SK-N-SH treated with all-trans-retinoic acid at 6 μM for 48 hours (cell line): ENCODE measurements at regions not wholly inside any gene's neighbourhood (a gene's known extent, or its start where the extent isn't known, plus 50 kb on each side); places are given as distances from the start of the nearest gene placed in this dataset.

ENCODE experiments used
- ATAC-seq: fragments of 200-7000 bp; cut with Tn5 transposase; 3 replicates; pipeline ENCODE4 v1.9.1; 2020; ENCODE audit warnings: mild to moderate bottlenecking, moderate library complexity
- ARNTL ChIP-seq: fragments of 450-650 bp; formaldehyde crosslinking; IDR thresholded peaks from 2 replicates; pipeline ENCODE4 v1.5.0; 2020; ENCODE audit warnings: low read depth, mild to moderate bottlenecking, moderate library complexity, borderline replicate concordance
- BACH2 ChIP-seq: fragments of 250-450 bp; sonication (Bioruptor Pico); IDR thresholded peaks from 2 replicates; pipeline ENCODE4 v1.9.0; 2021; ENCODE audit warnings: mild to moderate bottlenecking, borderline replicate concordance
- CSDC2 ChIP-seq: fragments of 250-450 bp; sonication (Bioruptor Pico); IDR thresholded peaks from 2 replicates; pipeline ENCODE4 v1.5.0; 2020; ENCODE audit warnings: mild to moderate bottlenecking, moderate library complexity
- ESRRG ChIP-seq: fragments of 250-450 bp; sonication (Bioruptor Pico); IDR thresholded peaks from 2 replicates; pipeline ENCODE4 v1.6.1; 2021; ENCODE audit warnings: mild to moderate bottlenecking
- GLIS3 ChIP-seq: fragments of 250-450 bp; sonication (Bioruptor Pico); IDR thresholded peaks from 2 replicates; pipeline ENCODE4 v1.5.0; 2020; ENCODE audit warnings: mild to moderate bottlenecking, moderate library complexity
- ISL1 ChIP-seq: fragments of 250-450 bp; sonication (Bioruptor Pico); IDR thresholded peaks from 2 replicates; pipeline ENCODE4 v2.1.2; 2022; ENCODE audit warnings: mild to moderate bottlenecking, moderate library complexity
- OSR1 ChIP-seq: fragments of 250-450 bp; sonication (Bioruptor Pico); IDR thresholded peaks from 2 replicates; pipeline ENCODE4 v1.8.0; 2022; ENCODE audit warnings: moderate library complexity, mild to moderate bottlenecking, inconsistent platforms
- PPARA ChIP-seq: fragments of 250-450 bp; sonication (Bioruptor Pico); IDR thresholded peaks from 2 replicates; pipeline ENCODE4 v1.5.0; 2020; ENCODE audit warnings: mild to moderate bottlenecking, borderline replicate concordance
- RARB ChIP-seq: fragments of 250-450 bp; sonication (Bioruptor Pico); IDR thresholded peaks from 2 replicates; pipeline ENCODE4 v1.8.0; 2021; ENCODE audit warnings: mild to moderate bottlenecking, moderate library complexity
- SNAI2 ChIP-seq: fragments of 250-450 bp; sonication (Bioruptor Pico); IDR thresholded peaks from 2 replicates; pipeline ENCODE4 v1.5.0; 2020; ENCODE audit warnings: mild to moderate bottlenecking, moderate library complexity
- TCF4 ChIP-seq: fragments of 250-450 bp; sonication (Bioruptor Pico); IDR thresholded peaks from 2 replicates; pipeline ENCODE4 v1.8.0; 2021; ENCODE audit warnings: mild to moderate bottlenecking, moderate library complexity, borderline replicate concordance
- TOX ChIP-seq: fragments of 250-450 bp; sonication (Bioruptor Pico); IDR thresholded peaks from 2 replicates; pipeline ENCODE4 v1.8.0; 2021; ENCODE audit warnings: mild to moderate bottlenecking, moderate library complexity, borderline replicate concordance
- ZFP3 ChIP-seq: fragments of 250-450 bp; sonication (Bioruptor Pico); IDR thresholded peaks from 2 replicates; pipeline ENCODE4 v1.5.0; 2020; ENCODE audit warnings: mild to moderate bottlenecking, moderate library complexity
- ZFP30 ChIP-seq: fragments of 450-650 bp; formaldehyde crosslinking; IDR thresholded peaks from 2 replicates; pipeline ENCODE4 v1.5.0; 2022; ENCODE audit warnings: mild to moderate bottlenecking, moderate library complexity
- ZNF565 ChIP-seq: fragments of 450-650 bp; formaldehyde crosslinking; conservative IDR thresholded peaks from 2 replicates; pipeline ENCODE4 v1.5.0; 2020; ENCODE audit warnings: low read depth, mild to moderate bottlenecking, moderate library complexity
- ZNF70 ChIP-seq: fragments of 450-650 bp; formaldehyde crosslinking; IDR thresholded peaks from 2 replicates; pipeline ENCODE4 v1.5.0; 2020; ENCODE audit warnings: mild to moderate bottlenecking, moderate library complexity
- ZNF8 ChIP-seq: fragments of 450-650 bp; formaldehyde crosslinking; IDR thresholded peaks from 2 replicates; pipeline ENCODE4 v1.5.0; 2020; ENCODE audit warnings: mild to moderate bottlenecking, moderate library complexity
- TF ChIP-seq, protein P1 (sequence below): fragments of 250-450 bp; sonication (Bioruptor Pico); IDR thresholded peaks from 2 replicates; pipeline ENCODE4 v1.5.1; 2020; ENCODE audit warnings: low read depth, mild to moderate bottlenecking, moderate library complexity
- TF ChIP-seq, protein P2 (sequence below): fragments of 250-450 bp; sonication (Bioruptor Pico); IDR thresholded peaks from 2 replicates; pipeline ENCODE4 v1.8.0; 2021; ENCODE audit warnings: low read depth, mild to moderate bottlenecking, moderate library complexity, borderline replicate concordance
- TF ChIP-seq, protein P3 (sequence below): fragments of 250-450 bp; sonication (Bioruptor Pico); IDR thresholded peaks from 2 replicates; pipeline ENCODE4 v1.5.1; 2021; ENCODE audit warnings: mild to moderate bottlenecking, moderate library complexity
- TF ChIP-seq, protein P4 (sequence below): fragments of 250-450 bp; sonication (Bioruptor Pico); IDR thresholded peaks from 2 replicates; pipeline ENCODE4 v1.8.0; 2020; ENCODE audit warnings: mild to moderate bottlenecking, moderate library complexity, borderline replicate concordance

DNA sequence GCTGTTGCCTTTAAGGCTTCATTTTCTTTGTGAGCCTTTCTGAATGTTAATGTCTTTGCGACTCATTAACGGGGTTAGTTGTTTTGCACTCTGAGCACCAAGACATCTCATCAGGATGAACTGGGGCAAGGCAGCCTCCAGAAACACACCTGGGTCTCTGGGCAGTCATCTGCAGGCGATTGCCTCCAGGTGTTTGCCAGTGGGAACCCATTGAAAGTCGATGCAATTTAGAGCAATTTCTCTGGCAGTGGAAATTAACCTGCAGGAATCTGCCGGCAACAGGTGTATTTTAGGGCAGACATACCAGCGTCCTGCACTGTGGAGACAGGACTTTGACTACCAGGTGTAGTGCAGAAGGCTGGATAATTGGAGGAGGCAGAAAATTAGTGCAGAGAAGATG is 661.0 kb upstream of the PTBP2 start:
- no peak for ATAC-seq
- TF ChIP-seq ZNF70 (CRISPR knock-in tag) (no peak), ARNTL (CRISPR knock-in tag) (no peak), ZFP3 (CRISPR knock-in tag) (no peak), PPARA (CRISPR knock-in tag) (no peak)
- TF ChIP-seq, protein P1, sequence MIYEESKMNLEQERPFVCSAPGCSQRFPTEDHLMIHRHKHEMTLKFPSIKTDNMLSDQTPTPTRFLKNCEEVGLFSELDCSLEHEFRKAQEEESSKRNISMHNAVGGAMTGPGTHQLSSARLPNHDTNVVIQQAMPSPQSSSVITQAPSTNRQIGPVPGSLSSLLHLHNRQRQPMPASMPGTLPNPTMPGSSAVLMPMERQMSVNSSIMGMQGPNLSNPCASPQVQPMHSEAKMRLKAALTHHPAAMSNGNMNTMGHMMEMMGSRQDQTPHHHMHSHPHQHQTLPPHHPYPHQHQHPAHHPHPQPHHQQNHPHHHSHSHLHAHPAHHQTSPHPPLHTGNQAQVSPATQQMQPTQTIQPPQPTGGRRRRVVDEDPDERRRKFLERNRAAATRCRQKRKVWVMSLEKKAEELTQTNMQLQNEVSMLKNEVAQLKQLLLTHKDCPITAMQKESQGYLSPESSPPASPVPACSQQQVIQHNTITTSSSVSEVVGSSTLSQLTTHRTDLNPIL (CRISPR knock-in tag): no peak
- TF ChIP-seq, protein P2, sequence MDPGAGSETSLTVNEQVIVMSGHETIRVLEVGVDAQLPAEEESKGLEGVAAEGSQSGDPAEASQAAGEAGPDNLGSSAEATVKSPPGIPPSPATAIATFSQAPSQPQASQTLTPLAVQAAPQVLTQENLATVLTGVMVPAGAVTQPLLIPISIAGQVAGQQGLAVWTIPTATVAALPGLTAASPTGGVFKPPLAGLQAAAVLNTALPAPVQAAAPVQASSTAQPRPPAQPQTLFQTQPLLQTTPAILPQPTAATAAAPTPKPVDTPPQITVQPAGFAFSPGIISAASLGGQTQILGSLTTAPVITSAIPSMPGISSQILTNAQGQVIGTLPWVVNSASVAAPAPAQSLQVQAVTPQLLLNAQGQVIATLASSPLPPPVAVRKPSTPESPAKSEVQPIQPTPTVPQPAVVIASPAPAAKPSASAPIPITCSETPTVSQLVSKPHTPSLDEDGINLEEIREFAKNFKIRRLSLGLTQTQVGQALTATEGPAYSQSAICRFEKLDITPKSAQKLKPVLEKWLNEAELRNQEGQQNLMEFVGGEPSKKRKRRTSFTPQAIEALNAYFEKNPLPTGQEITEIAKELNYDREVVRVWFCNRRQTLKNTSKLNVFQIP (CRISPR knock-in tag): no peak
- TF ChIP-seq, protein P3, sequence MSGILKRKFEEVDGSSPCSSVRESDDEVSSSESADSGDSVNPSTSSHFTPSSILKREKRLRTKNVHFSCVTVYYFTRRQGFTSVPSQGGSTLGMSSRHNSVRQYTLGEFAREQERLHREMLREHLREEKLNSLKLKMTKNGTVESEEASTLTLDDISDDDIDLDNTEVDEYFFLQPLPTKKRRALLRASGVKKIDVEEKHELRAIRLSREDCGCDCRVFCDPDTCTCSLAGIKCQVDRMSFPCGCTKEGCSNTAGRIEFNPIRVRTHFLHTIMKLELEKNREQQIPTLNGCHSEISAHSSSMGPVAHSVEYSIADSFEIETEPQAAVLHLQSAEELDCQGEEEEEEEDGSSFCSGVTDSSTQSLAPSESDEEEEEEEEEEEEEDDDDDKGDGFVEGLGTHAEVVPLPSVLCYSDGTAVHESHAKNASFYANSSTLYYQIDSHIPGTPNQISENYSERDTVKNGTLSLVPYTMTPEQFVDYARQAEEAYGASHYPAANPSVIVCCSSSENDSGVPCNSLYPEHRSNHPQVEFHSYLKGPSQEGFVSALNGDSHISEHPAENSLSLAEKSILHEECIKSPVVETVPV (CRISPR knock-in tag): no peak

DNA sequence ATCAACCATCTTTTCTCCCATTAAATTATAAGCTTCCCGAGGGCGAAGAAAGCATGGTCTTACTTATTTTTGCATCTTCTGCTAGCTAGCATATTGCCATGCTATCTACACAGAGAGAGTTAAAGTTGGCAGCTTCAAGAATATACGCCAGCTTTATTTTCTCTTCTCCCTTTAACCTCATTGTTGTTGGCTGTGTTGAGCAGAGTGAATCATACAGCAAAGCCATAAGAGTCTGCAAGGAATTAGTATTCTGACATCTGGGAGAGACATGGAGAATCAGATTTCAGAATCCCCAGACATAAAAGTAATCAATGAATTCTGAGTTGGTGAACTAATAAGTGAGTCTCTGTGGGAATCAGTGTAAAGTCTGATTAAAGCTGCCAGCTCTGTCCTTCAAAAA is 649.6 kb upstream of the PTBP2 start:
- TF ChIP-seq, protein P2 (CRISPR knock-in tag): no peak
- TF ChIP-seq CSDC2 (CRISPR knock-in tag) (no peak), BACH2 (CRISPR knock-in tag) (no peak), OSR1 (CRISPR knock-in tag) (no peak), SNAI2 (CRISPR knock-in tag) (no peak), ESRRG (CRISPR knock-in tag) (no peak), ZNF70 (CRISPR knock-in tag) (no peak), ZFP3 (CRISPR knock-in tag) (no peak), ISL1 (CRISPR knock-in tag) (no peak)
- TF ChIP-seq, protein P4, sequence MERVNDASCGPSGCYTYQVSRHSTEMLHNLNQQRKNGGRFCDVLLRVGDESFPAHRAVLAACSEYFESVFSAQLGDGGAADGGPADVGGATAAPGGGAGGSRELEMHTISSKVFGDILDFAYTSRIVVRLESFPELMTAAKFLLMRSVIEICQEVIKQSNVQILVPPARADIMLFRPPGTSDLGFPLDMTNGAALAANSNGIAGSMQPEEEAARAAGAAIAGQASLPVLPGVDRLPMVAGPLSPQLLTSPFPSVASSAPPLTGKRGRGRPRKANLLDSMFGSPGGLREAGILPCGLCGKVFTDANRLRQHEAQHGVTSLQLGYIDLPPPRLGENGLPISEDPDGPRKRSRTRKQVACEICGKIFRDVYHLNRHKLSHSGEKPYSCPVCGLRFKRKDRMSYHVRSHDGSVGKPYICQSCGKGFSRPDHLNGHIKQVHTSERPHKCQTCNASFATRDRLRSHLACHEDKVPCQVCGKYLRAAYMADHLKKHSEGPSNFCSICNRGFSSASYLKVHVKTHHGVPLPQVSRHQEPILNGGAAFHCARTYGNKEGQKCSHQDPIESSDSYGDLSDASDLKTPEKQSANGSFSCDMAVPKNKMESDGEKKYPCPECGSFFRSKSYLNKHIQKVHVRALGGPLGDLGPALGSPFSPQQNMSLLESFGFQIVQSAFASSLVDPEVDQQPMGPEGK (CRISPR knock-in tag): no peak
- TF ChIP-seq, protein P1 (CRISPR knock-in tag): no peak
- no peak for ATAC-seq

DNA sequence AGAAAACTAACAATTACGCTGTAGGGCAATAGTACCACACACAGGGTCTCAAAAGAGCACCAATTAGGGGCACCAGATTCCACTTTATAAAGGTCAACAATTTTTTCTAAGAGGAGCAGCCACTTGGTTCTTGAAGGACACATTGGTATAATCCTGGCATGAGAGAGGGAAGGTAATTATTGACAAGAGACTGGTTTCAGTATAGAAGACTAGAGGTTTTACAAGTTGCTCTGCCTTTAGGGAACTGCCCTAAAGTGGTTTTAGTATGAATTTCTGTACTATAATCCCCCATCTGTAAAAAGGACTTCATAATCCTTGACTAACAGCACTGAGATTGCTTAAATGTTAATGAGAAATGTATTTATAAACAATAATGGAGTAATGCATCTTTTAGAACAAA is 648.5 kb upstream of the PTBP2 start:
- TF ChIP-seq ZFP3 (CRISPR knock-in tag): no peak
- TF ChIP-seq ESRRG (CRISPR knock-in tag): no peak
- TF ChIP-seq CSDC2 (CRISPR knock-in tag): no peak
- no peak for TF ChIP-seq ZNF8
- no peak for TF ChIP-seq SNAI2 (CRISPR knock-in tag)
- TF ChIP-seq TOX (CRISPR knock-in tag): no peak
- TF ChIP-seq, all 23 proteins: peak for 0
- no peak for ATAC-seq

DNA sequence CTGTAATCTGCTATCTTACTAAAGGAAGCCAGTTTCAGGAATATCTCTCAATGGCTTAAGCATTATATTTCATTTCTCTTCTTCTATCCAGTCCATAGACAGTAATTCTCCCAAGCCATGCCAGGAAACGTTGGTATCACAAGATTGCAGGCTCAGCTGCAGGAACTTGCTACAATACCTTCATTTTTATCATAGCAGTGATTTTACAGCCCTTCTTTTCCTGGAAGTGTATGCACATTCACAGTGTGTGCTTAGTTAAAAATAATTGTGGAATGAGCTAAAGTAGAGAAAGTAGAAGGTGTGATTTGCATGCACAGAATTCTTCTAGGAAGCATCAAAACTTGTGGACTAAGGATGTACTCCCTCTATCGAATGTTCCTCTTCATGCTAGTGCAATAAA is 647.2 kb upstream of the PTBP2 start:
- ATAC-seq: no peak
- TF ChIP-seq ZNF565 (CRISPR knock-in tag) (no peak), ZFP3 (CRISPR knock-in tag) (no peak), SNAI2 (CRISPR knock-in tag) (no peak), GLIS3 (CRISPR knock-in tag) (no peak), OSR1 (CRISPR knock-in tag) (no peak), ZNF70 (CRISPR knock-in tag) (no peak), TCF4 (CRISPR knock-in tag) (no peak), ZFP30 (CRISPR knock-in tag) (no peak), ZNF8 (no peak), RARB (CRISPR knock-in tag) (no peak), BACH2 (CRISPR knock-in tag) (no peak)
- TF ChIP-seq, protein P2 (CRISPR knock-in tag): no peak
- TF ChIP-seq, protein P1 (CRISPR knock-in tag): no peak
